ENCODE measurements at regions not wholly inside any gene's neighbourhood (a gene's known extent, or its start where the extent isn't known, plus 50 kb on each side); places are given as distances from the start of the nearest gene placed in this dataset.
A peak's percentile ranks its signal among the peaks of the same experiment; 100 is the strongest.
"Not testable (repeated sequence)": the region's sequence is repeated elsewhere in the genome, so short reads cannot be mapped to it uniquely, and the experiment has no call there.

DNA sequence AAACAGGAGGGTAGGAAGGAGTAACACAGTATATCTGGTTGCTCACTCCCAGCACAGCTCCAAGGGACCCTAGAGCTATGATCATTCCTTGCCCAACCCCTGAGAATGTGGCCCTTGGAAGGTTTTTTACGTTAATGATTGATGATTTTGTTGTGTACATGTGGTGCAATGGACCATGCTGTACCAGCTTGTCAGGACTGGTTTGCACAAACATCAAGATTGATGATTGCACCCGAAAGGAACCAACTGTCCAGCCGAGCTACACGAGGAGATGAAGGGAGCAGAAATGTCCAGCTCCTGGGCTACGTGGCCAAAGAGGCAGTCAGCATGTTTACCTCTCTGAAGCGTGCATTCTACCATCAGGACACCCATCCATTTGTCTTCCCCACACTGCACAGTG, 83.2 kb upstream of the USP9X start:
- DNase-seq (ENCODE audit: low read depth in 2 of 2) = no peak

DNA sequence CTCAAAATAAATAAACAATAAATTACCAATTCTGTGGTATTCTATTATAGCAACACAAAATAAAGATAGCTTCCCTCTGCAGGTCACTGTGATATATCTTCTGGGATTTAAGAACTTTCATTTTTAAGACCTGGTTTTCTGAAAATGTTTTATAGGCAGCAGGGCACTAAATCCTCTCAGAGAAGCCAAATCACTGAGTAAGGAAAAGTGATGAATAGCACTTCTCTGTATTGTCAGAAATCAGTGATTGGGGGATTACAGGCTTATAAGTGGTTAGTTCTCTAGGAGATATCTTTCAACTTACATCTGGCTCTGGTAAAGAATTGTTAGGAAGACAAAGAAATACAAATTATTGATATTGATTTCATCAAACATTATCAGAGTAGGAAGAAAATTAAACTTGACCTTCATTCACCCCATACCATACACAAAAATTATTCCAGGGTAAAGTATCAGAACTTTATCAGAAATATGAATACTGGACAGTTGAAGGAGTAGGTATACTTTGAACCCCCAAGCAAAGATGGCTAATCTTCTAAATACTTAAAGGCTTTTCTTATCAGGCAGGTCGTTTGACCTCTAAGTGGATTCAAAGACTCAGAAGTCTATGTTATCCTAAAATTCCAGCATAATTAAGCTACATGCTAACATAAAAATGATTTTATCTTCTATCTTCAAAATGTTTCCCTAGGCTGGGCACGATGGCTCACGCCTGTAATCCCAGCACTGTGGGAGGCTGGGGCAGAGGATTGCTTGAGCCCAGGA, 81.6 kb upstream of the USP9X start:
- no peak for DNase-seq (ENCODE audit: low read depth in 2 of 2)

GRCh38 chrX:41005445-41005992, 79.7 kb upstream of the USP9X start:
- DNase-seq (ENCODE audit: low read depth in 2 of 2) = no peak

GRCh38 chrX:41009850-41010846, 75.1 kb upstream of the USP9X start:
- peak; percentile 4 to 10 for DNase-seq (ENCODE audit: low read depth in 2 of 2)

DNA sequence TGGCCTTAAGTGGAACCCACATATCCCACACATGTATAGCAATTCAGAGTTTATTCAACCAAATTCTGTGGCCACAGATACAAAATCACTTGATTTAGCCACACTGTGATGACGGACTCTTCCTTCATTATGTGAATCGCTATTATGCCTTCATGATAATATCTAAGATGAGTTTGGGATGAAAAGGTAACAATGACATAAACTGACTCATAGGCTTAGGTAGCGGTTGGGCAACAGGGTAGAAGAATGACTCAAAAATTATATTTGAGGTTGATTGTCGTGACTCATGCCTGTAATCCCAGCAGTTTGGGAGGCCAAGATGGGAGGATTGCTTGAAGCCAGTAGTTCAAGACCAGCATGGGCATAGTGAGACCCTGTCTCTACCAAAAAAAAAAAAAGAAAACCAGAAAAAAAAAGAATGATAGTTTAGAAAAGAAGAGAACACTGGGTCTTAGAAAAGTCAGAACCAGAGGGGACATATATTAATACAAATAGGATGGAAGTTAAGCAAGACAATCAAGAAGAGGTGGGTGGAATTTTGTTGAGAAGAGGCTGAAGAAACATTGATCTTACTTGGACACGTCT, 70.4 kb upstream of the USP9X start:
- DNase-seq (ENCODE audit: low read depth in 2 of 2) = no peak

- DNase-seq (ENCODE audit: low read depth in 2 of 2) = not testable (repeated sequence)
These were observed 67.5 kb upstream of the USP9X start for GRCh38 chrX:41017785-41018184.

GRCh38 chrX:41018391-41019040, 66.7 kb upstream of the USP9X start:
- not testable (repeated sequence) for DNase-seq (ENCODE audit: low read depth in 2 of 2)

- no peak for DNase-seq (ENCODE audit: low read depth in 2 of 2)
These were observed 66.2 kb upstream of the USP9X start for GRCh38 chrX:41019041-41019392.

GRCh38 chrX:41022566-41022965, 62.7 kb upstream of the USP9X start:
- no peak for DNase-seq (ENCODE audit: low read depth in 2 of 2)

DNA sequence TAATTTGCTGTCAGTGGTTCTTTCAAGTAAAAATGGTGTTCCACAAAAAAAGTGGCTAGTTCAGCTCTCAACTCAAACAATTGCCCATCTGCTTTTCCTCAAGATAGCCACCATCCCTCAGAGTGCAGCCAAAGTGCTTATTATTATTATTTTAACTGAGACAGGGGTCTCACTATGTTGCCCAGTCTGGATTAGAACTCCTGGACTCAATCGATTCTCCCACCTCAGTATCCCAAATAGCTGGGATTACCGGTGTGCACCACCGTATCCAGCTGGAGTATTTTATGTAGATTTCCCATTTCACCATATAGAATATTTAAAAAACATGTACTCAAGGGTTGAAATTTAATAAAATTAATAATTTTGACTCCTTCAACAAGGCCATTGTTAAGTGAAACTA, 62.1 kb upstream of the USP9X start:
- no peak for DNase-seq (ENCODE audit: low read depth in 2 of 2)

- not testable (repeated sequence) for DNase-seq (ENCODE audit: low read depth in 2 of 2)
These were observed 60.9 kb upstream of the USP9X start for GRCh38 chrX:41024335-41024734.

DNA sequence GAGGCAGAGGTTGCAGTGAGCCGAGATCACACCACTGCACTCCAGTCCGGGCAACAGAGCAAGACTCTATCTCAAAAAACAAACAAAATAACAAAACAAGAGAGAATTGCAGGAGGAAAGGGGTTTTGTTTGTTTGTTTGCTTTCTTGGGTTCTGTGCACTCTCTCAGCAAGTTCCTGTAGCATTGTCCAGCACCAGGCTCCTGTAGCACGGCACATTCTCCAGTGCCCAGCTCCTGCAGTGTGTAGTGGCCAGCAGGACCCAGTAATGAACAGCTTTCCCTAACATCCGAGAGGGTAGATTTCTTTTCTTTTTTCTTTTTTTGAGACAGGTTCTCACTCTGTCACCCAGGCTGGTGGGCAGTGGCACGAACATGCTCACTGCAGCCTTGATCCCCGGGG, 60.5 kb upstream of the USP9X start:
- DNase-seq (ENCODE audit: low read depth in 2 of 2) = no peak

DNA sequence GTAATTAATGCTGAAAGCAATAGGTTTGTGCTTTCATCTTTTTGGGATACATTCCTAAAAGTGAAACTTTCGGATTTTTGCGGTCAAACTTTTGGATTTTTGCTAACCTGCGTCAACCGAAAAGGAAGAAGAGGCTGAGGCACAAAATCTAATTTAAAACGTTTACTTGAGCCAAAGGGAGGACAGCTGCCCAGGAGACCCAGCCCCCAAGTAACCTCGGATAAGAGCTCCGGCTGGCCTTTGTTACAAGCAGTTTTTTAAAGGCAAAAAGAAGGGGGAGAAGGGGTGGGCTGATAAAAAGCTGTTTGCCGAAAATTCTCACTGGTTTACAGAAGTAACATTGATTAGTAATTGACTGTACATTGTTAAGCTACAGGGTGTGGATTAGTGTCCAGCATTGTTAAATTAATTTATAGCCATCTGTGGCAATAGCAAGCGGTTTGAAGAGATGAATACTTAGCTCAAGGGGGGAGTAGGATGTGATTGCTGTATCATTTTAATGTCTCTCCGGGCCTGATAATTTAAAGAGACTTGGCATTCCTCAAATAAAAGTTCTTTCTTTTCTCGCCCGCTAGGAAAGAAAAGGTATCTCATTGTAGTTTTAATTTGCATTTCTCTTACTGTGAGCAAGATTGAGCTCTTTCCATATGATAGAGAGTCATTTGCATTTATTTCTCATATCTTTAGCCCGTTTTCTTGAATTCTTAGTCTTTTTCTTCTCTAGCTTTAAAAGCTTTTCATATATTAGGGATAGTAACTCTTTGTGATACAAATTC, 59.1 kb upstream of the USP9X start:
- DNase-seq (ENCODE audit: low read depth in 2 of 2) = no peak

GRCh38 chrX:41026702-41027078, 58.6 kb upstream of the USP9X start:
- no peak for DNase-seq (ENCODE audit: low read depth in 2 of 2)

- no peak for DNase-seq (ENCODE audit: low read depth in 2 of 2)
These were observed 55.9 kb upstream of the USP9X start for GRCh38 chrX:41029332-41029731.

DNA sequence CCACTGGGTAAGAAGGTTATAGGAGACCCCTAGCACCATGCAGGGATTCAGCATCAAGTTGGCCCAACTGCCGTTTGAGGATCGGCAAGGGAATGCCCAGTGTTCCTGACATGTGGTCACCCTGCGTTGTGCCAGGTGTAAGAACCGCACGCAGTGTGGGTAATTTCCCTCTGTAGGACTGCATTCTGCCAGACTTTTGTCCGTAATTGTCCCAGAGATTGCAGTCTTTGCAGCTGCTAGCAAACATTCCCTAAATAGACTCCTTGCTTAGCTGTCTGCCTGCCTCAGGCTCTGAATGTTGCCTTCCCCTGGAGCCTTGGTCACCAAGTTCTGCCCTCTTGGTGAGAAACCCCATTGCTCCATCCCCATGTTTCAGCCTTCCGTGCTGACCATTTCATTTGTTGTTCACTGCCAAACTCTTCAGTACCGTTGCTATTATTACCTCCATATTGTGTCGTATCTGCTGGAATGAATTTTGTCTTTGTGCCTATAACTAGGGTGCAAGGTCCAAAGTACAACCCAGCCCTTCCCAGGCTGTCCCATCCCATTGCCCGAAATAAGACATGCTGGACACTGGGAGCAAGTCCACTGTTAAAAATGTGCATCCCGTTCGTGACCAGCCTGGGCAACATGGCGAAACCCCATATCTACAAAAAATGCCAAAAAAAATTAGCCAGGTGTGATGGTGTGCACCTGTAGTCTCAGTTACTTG, 53.8 kb upstream of the USP9X start:
- no peak for DNase-seq (ENCODE audit: low read depth in 2 of 2)

GRCh38 chrX:41033299-41033698, 51.9 kb upstream of the USP9X start:
- no peak for DNase-seq (ENCODE audit: low read depth in 2 of 2)

GRCh38 chrX:41034902-41035301, 50.3 kb upstream of the USP9X start:
- DNase-seq (ENCODE audit: low read depth in 2 of 2) = not testable (repeated sequence)

Data from stimulated activated CD8-positive, alpha-beta memory T cell treated with anti-CD3 and anti-CD28 coated beads, Interleukin-15, amount 100 ng/mL, for 4 hours (primary cell).